Keratinocyte (primary cell): ENCODE measurements at regions not wholly inside any gene's neighbourhood (a gene's known extent, or its start where the extent isn't known, plus 50 kb on each side); places are given as distances from the start of the nearest gene placed in this dataset.

Source experiments
- DNase-seq: peaks from one replicate; pipeline ENCODE4 v3.0.0-alpha.2; 2011; ENCODE audit warnings: low read depth, missing footprints, low spot score
- FAIRE-seq: peaks from 2 replicates; lab custom pipeline; 2011; peaks lifted over from hg19 to GRCh38; lab: Jason Lieb, UNC
- H2AFZ ChIP-seq: 2 replicates; pipeline ENCODE4 v1.6.0; 2012; ENCODE audit warnings: low read length, control low read depth, inconsistent platforms; ENCODE audit not compliant: control insufficient read depth
- H3K27ac ChIP-seq: 2 replicates; pipeline ENCODE4 v1.5.1; 2011; ENCODE audit warnings: low read length; ENCODE audit not compliant: control insufficient read depth, insufficient read depth
- H3K27me3 ChIP-seq: 3 replicates; pipeline ENCODE4 v1.6.0; 2011; ENCODE audit warnings: low read length; ENCODE audit not compliant: control insufficient read depth, insufficient read depth; ENCODE audit errors: extremely low read depth
- H3K36me3 ChIP-seq, 2 experiments: 2 replicates in 1 of 2; 3 replicates in 1 of 2; pipeline ENCODE4 v1.5.1; 2011; ENCODE audit warnings: low read length in 2 of 2, mild to moderate bottlenecking in 1 of 2; ENCODE audit not compliant: control insufficient read depth in 2 of 2, insufficient read depth in 2 of 2; ENCODE audit errors: extremely low read depth in 1 of 2
- H3K4me1 ChIP-seq: 3 replicates; pipeline ENCODE4 v1.5.1; 2011; ENCODE audit warnings: low read length; ENCODE audit not compliant: control insufficient read depth, insufficient read depth; ENCODE audit errors: extremely low read depth
- H3K4me2 ChIP-seq: 3 replicates; pipeline ENCODE4 v1.6.0; 2011; ENCODE audit warnings: low read depth, low read length; ENCODE audit not compliant: control insufficient read depth, insufficient read depth; ENCODE audit errors: extremely low read depth
- H3K4me3 ChIP-seq, 3 experiments: fragments of 200-600 bp in 1 of 3; sonication (generic) in 1 of 3; 2 replicates in 2 of 3; 3 replicates in 1 of 3; pipeline ENCODE4 v1.5.1; 2011 to 2016; ENCODE audit warnings: low read length in 3 of 3, mild to moderate bottlenecking in 3 of 3, control low read depth in 2 of 3, inconsistent platforms in 1 of 3, low read depth in 1 of 3, mixed read lengths in 1 of 3, mixed run types in 1 of 3, moderate library complexity in 1 of 3; ENCODE audit not compliant: control insufficient read depth in 2 of 3, insufficient read depth in 2 of 3; ENCODE audit errors: extremely low read depth in 1 of 3
- H3K79me2 ChIP-seq: 2 replicates; pipeline ENCODE4 v1.6.0; 2012; ENCODE audit warnings: low read length; ENCODE audit not compliant: control insufficient read depth, insufficient read depth
- H3K9ac ChIP-seq: 3 replicates; pipeline ENCODE4 v1.6.0; 2011; ENCODE audit warnings: low read length; ENCODE audit not compliant: control insufficient read depth, insufficient read depth; ENCODE audit errors: extremely low read depth
- H3K9me1 ChIP-seq: 3 replicates; pipeline ENCODE4 v1.6.0; 2011; ENCODE audit warnings: low read length; ENCODE audit not compliant: control insufficient read depth, insufficient read depth; ENCODE audit errors: extremely low read depth
- H3K9me3 ChIP-seq: 2 replicates; pipeline ENCODE4 v1.5.1; 2012; ENCODE audit warnings: low read depth, low read length; ENCODE audit not compliant: control insufficient read depth
- H4K20me1 ChIP-seq: 3 replicates; pipeline ENCODE4 v1.6.0; 2011; ENCODE audit warnings: low read length; ENCODE audit not compliant: control insufficient read depth, insufficient read depth; ENCODE audit errors: extremely low read depth
- EZH2 ChIP-seq: IDR thresholded peaks from one replicate; pipeline ENCODE4 v1.6.1; 2012; ENCODE audit warnings: inconsistent platforms, mild to moderate bottlenecking, low read length, moderate library complexity
- dilution Hi-C: fragments of 300-500 bp; cut with MboI; formaldehyde crosslinking; loops from one replicate; pipeline ENCODE4 v1.7.0; 2020; ENCODE audit warnings: low sequenced_read_pairs; ENCODE audit not compliant: extremely low pct_ligation_motif_present
- TF ChIP-seq, protein P1 (sequence below), 3 experiments: IDR thresholded peaks in 1 of 3; conservative IDR thresholded peaks in 1 of 3; optimal IDR thresholded peaks in 1 of 3; 2 replicates in 2 of 3; 3 replicates in 1 of 3; pipeline versions ENCODE3 to v1.5.1; 2011; ENCODE audit warnings: low read length in 3 of 3, mild to moderate bottlenecking in 3 of 3, moderate library complexity in 2 of 3, control low read depth in 1 of 3, inconsistent platforms in 1 of 3; ENCODE audit not compliant: insufficient read depth in 2 of 3; ENCODE audit errors: extremely low read depth in 1 of 3

DNA sequence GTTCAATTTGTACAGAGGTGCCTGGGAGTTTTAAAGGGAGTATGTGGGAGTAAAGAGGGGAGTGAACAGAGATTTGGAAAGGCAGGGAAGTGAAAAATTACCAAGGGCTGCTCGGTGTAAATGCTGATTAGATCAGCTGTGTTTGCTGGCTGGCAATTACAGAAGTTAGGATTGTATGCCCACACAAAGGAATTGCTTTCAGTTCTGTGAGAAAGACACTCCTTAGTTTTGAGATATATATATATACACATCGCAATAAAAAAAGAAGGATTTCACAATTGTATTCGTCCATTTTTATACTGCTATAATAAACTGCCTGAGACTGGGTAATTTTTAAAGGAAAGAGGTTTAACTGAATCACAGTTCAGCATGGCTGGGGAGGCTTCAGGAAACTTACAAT, 196.3 kb downstream of the SLITRK5 start:
- FAIRE-seq (no peak), DNase-seq (no peak)
- no peaks in the 10 kb centered on the region for H3K4me1 ChIP-seq
- no peaks in the 10 kb centered on the region for H3K36me3 ChIP-seq
- H3K27me3 ChIP-seq: no peaks in the 10 kb centered on the region
- H3K27ac ChIP-seq: no peak overlapping the region
- H2AFZ ChIP-seq: no peak overlapping the region
- H3K9me3 ChIP-seq: no peaks in the 10 kb centered on the region
- H3K4me3 ChIP-seq: no peak overlapping the region
- H3K4me2 ChIP-seq: no peak overlapping the region
- TF ChIP-seq, protein P1, sequence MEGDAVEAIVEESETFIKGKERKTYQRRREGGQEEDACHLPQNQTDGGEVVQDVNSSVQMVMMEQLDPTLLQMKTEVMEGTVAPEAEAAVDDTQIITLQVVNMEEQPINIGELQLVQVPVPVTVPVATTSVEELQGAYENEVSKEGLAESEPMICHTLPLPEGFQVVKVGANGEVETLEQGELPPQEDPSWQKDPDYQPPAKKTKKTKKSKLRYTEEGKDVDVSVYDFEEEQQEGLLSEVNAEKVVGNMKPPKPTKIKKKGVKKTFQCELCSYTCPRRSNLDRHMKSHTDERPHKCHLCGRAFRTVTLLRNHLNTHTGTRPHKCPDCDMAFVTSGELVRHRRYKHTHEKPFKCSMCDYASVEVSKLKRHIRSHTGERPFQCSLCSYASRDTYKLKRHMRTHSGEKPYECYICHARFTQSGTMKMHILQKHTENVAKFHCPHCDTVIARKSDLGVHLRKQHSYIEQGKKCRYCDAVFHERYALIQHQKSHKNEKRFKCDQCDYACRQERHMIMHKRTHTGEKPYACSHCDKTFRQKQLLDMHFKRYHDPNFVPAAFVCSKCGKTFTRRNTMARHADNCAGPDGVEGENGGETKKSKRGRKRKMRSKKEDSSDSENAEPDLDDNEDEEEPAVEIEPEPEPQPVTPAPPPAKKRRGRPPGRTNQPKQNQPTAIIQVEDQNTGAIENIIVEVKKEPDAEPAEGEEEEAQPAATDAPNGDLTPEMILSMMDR (optimal IDR thresholded peaks at IDR 0.05 in 1 of 3, IDR thresholded peaks at IDR 0.05 in 1 of 3, conservative IDR thresholded peaks at IDR 0.05 in 1 of 3; ENCODE audit: extremely low read depth in 1 of 3, insufficient read depth in 2 of 3, low read length in 3 of 3): no peak
- no peak for TF ChIP-seq EZH2
- no peaks in the 10 kb centered on the region for H3K9me1 ChIP-seq
- H3K79me2 ChIP-seq: no peaks in the 10 kb centered on the region
- H4K20me1 ChIP-seq: no peaks in the 10 kb centered on the region
- no peak overlapping the region for H3K9ac ChIP-seq
- dilution Hi-C loops: no loop called here

DNA sequence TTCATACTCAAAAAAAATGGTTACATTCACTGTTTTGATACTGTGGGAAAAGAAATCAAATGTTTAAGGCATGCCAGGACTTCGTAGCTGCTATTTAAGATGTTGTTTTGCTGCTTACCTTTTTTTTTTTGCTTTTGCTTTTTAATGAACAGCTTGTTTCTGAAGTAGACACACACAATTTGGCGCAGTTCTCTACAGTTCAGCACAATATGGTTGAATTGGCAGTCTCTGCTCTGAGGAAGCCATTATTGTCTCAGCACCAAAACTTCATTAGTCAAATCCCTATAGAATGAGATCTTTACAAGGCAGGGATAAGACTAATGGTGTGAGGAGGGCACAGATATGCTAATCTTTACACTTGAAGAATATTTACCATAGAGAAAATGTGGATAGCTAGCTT, 197.6 kb downstream of the SLITRK5 start:
- TF ChIP-seq EZH2: no peak
- TF ChIP-seq, protein P1 (optimal IDR thresholded peaks at IDR 0.05 in 1 of 3, IDR thresholded peaks at IDR 0.05 in 1 of 3, conservative IDR thresholded peaks at IDR 0.05 in 1 of 3; ENCODE audit: extremely low read depth in 1 of 3, insufficient read depth in 2 of 3, low read length in 3 of 3): no peak
- no peaks in the 10 kb centered on the region for H3K4me1 ChIP-seq
- no peaks in the 10 kb centered on the region for H4K20me1 ChIP-seq
- no peak overlapping the region for H3K4me3 ChIP-seq
- H3K27ac ChIP-seq: no peak overlapping the region
- no peak overlapping the region for H3K4me2 ChIP-seq
- FAIRE-seq (no peak), DNase-seq (no peak)
- no peak overlapping the region for H2AFZ ChIP-seq
- no peaks in the 10 kb centered on the region for H3K27me3 ChIP-seq
- no peak overlapping the region for H3K9ac ChIP-seq
- no peaks in the 10 kb centered on the region for H3K79me2 ChIP-seq
- no peaks in the 10 kb centered on the region for H3K9me1 ChIP-seq
- no peaks in the 10 kb centered on the region for H3K9me3 ChIP-seq
- dilution Hi-C loops: no loop called here
- no peaks in the 10 kb centered on the region for H3K36me3 ChIP-seq
